Ascending aorta (tissue), 2 donors: ENCODE measurements at regions not wholly inside any gene's neighbourhood (a gene's known extent, or its start where the extent isn't known, plus 50 kb on each side); places are given as distances from the start of the nearest gene placed in this dataset.

ENCODE experiments used
- DNase-seq, 2 donors: peaks; one replicate each; pipeline ENCODE4 v3.0.0-alpha.2; 2019; ENCODE audit warnings: low spot score in 2 of 2
- H3K27ac ChIP-seq, 2 donors: fragments of 200-600 bp; sonication (generic); one replicate each; pipeline ENCODE4 v1.5.1; 2016 to 2017; ENCODE audit warnings: mild to moderate bottlenecking in 1 of 2
- H3K27me3 ChIP-seq: fragments of 200-600 bp; sonication (generic); one replicate; pipeline ENCODE4 v1.5.1; 2017
- H3K36me3 ChIP-seq, 2 donors: fragments of 200-600 bp; sonication (generic); one replicate each; pipeline ENCODE4 v1.5.1; 2016
- H3K4me1 ChIP-seq, 2 donors: fragments of 200-600 bp; sonication (generic); one replicate each; pipeline ENCODE4 v1.5.1; 2016 to 2017; ENCODE audit warnings: mild to moderate bottlenecking in 1 of 2
- H3K4me3 ChIP-seq, 2 donors: fragments of 200-600 bp; sonication (generic); one replicate each; pipeline ENCODE4 v1.5.1; 2016 to 2017; ENCODE audit warnings: mild to moderate bottlenecking in 1 of 2
- H3K9me3 ChIP-seq, 2 donors: fragments of 200-600 bp; sonication (generic); one replicate each; pipeline ENCODE4 v1.5.1; 2016
- intact Hi-C: fragments of 100-400 bp; cut with DNase I; formaldehyde crosslinking; loops from one replicate; pipeline ENCODE4 v1.15.1; 2023
- TF ChIP-seq, protein P1 (sequence below), 3 experiments: fragments of 200-600 bp in 2 of 3; fragments of 450-650 bp in 1 of 3; sonication (generic) in 2 of 3; IDR thresholded peaks; one replicate each; pipeline ENCODE4 v1.5.1; 2016 to 2019; ENCODE audit warnings: antibody characterized with exemption in 3 of 3, mild to moderate bottlenecking in 1 of 3, moderate library complexity in 1 of 3

GRCh38 chr2:147250652-147251356, 594.0 kb upstream of the ACVR2A start:
- no peak overlapping the region for H3K4me3 ChIP-seq
- TF ChIP-seq, protein P1, sequence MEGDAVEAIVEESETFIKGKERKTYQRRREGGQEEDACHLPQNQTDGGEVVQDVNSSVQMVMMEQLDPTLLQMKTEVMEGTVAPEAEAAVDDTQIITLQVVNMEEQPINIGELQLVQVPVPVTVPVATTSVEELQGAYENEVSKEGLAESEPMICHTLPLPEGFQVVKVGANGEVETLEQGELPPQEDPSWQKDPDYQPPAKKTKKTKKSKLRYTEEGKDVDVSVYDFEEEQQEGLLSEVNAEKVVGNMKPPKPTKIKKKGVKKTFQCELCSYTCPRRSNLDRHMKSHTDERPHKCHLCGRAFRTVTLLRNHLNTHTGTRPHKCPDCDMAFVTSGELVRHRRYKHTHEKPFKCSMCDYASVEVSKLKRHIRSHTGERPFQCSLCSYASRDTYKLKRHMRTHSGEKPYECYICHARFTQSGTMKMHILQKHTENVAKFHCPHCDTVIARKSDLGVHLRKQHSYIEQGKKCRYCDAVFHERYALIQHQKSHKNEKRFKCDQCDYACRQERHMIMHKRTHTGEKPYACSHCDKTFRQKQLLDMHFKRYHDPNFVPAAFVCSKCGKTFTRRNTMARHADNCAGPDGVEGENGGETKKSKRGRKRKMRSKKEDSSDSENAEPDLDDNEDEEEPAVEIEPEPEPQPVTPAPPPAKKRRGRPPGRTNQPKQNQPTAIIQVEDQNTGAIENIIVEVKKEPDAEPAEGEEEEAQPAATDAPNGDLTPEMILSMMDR (IDR thresholded peaks at IDR 0.05) = no peak
- intact Hi-C loops = no loop called here
- H3K4me1 ChIP-seq = no peaks in the 10 kb centered on the region
- H3K27ac ChIP-seq = no peak overlapping the region
- DNase-seq = no peak
- H3K27me3 ChIP-seq = no peaks in the 10 kb centered on the region
- H3K36me3 ChIP-seq = no peaks in the 10 kb centered on the region
- H3K9me3 ChIP-seq = no peaks in the 10 kb centered on the region

- TF ChIP-seq, protein P1 (IDR thresholded peaks at IDR 0.05) = no peak
- no peaks in the 10 kb centered on the region for H3K36me3 ChIP-seq
- H3K4me1 ChIP-seq = no peaks in the 10 kb centered on the region
- no peak for DNase-seq
- H3K9me3 ChIP-seq = no peaks in the 10 kb centered on the region
- intact Hi-C loops = no loop called here
- no peaks in the 10 kb centered on the region for H3K27me3 ChIP-seq
- H3K4me3 ChIP-seq = no peak overlapping the region
- no peak overlapping the region for H3K27ac ChIP-seq
Observed at GRCh38 chr2:147247749-147248148, 597.1 kb upstream of the ACVR2A start.

DNA sequence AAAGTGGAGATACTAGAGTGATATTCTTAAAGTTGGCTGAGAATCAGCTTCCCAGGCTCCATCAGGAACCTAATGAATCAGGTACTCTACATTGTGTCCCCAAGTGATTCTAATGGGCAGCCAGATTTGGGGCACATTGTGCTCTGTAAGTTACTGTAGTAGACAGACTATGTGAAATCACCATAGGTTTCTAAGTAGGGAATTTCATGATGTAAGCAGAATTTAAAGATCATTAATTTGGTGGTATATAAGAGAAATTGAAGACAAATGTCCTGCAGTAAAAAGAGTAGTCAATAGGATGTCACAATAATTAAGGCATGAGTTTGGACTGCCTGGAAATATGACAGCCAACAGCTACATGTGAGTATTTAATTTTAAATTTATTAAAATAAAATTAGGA, 602.4 kb upstream of the ACVR2A start:
- Histone ChIP-seq H3K4me1 (no peaks in the 10 kb centered on the region), H3K4me3 (no peak overlapping the region), H3K27me3 (no peaks in the 10 kb centered on the region), H3K27ac (no peak overlapping the region), H3K36me3 (no peaks in the 10 kb centered on the region), H3K9me3 (no peaks in the 10 kb centered on the region)
- TF ChIP-seq, protein P1 (IDR thresholded peaks at IDR 0.05) = no peak
- intact Hi-C loops = no loop called here
- no peak for DNase-seq

DNA sequence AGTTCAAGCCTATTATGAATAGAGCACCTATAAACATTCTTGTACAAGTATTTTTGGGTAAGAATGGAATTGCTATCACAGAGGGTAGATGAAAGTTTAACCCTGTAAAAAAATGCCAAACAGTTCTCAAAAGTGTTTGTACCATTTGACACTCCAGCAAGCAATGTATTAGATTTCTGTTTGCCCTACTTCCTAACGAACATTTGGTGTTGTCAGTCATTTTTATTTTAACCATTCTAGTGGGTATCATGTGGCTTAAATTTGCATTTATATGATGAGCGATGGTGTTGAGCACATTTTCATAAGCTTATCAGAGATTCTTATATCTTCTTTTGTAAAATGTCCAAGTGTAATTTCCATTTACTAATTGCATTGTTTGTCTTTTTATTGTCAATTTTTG, 608.2 kb upstream of the ACVR2A start:
- no peak overlapping the region for H3K27ac ChIP-seq
- TF ChIP-seq, protein P1 (IDR thresholded peaks at IDR 0.05) = no peak
- DNase-seq = no peak
- H3K9me3 ChIP-seq = no peaks in the 10 kb centered on the region
- intact Hi-C loops = no loop called here
- H3K4me1 ChIP-seq = no peaks in the 10 kb centered on the region
- H3K4me3 ChIP-seq = no peak overlapping the region
- no peaks in the 10 kb centered on the region for H3K27me3 ChIP-seq
- no peaks in the 10 kb centered on the region for H3K36me3 ChIP-seq

DNA sequence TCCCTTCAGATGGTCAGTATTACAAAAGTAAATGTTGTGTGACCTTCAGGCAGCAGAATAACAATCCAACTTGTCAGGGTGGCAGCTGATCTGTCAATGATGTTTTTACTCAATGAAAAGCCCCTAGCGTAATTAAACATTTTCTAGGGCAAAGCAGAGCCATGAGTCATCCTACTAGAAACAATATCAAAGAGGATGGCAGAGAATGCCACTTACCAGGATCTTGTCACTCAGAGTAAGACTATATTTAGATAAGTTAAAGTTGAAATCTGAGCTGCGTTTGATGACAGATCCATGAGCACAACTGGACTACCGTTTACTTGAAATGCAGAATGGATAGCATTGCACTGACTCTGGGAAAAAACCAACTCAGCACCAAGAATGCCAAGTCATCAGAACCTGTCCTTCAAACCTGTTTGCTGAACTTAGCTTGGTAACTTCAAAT, 612.6 kb upstream of the ACVR2A start:
- Histone ChIP-seq H3K27ac (no peak overlapping the region), H3K4me1 (no peaks in the 10 kb centered on the region), H3K27me3 (no peaks in the 10 kb centered on the region), H3K36me3 (no peaks in the 10 kb centered on the region), H3K9me3 (no peaks in the 10 kb centered on the region), H3K4me3 (no peak overlapping the region)
- TF ChIP-seq, protein P1 (IDR thresholded peaks at IDR 0.05) = no peak
- intact Hi-C loops = no loop called here
- DNase-seq = no peak

GRCh38 chr2:147231607-147232006, 613.2 kb upstream of the ACVR2A start:
- H3K4me3 ChIP-seq = no peak overlapping the region
- H3K4me1 ChIP-seq = no peaks in the 10 kb centered on the region
- no peak for DNase-seq
- no peak overlapping the region for H3K27ac ChIP-seq
- intact Hi-C loops = no loop called here
- TF ChIP-seq, protein P1 (IDR thresholded peaks at IDR 0.05) = no peak
- no peaks in the 10 kb centered on the region for H3K36me3 ChIP-seq
- no peaks in the 10 kb centered on the region for H3K9me3 ChIP-seq
- no peaks in the 10 kb centered on the region for H3K27me3 ChIP-seq
